ENCODE measurements at regions not wholly inside any gene's neighbourhood (a gene's known extent, or its start where the extent isn't known, plus 50 kb on each side); places are given as distances from the start of the nearest gene placed in this dataset.

GRCh38 chr2:59886759-59887158, 666.7 kb downstream of the BCL11A start:
- POLR2A ChIA-PET, result interaction anchor here (0.5 kb wide), 1 partner anchor 835 kb away, joined by 8 read pairs; no protein-coding TSS in a partner anchor
- CTCF ChIA-PET, result no interaction called here
- H3K4me3 Mint-ChIP-seq, result no peak overlapping the region
- H3K27ac Mint-ChIP-seq, result peak overlapping the region; percentile 39
- no peaks in the 10 kb centered on the region for H3K36me3 Mint-ChIP-seq (ENCODE audit: low read depth)
- H3K4me1 Mint-ChIP-seq, result peaks cover 39% of the 10 kb centered on the region
- H3K27me3 Mint-ChIP-seq, result no peaks in the 10 kb centered on the region
- H3K9me3 Mint-ChIP-seq (ENCODE audit: low read depth), result peaks cover 2% of the 10 kb centered on the region
- intact Hi-C loops (cut with DNase I, micrococcal nuclease), result no loop called here
- ATAC-seq (no peak), DNase-seq (no peak)

DNA sequence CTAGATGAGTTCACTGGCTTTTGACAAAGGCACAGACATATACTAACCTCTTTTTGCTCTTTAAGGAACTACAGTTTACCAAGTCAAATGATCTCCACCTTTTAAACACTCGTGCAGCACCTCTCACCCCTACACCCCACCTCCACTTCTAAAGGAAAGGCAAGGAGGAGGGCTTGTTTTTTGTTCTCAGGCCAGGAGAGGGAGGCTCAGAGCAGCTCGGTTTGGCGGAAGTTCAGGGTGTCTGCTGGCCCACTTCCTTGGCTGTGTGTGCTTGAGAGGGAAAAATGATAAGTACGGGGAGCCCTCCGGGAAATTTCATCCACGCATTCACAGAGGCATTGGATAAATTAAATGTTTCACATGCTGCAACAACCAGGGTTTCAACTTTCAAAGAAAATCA, 667.9 kb downstream of the BCL11A start:
- DNase-seq, result peak; percentile 27
- Mint-ChIP-seq H3K4me1 (peaks cover 34% of the 10 kb centered on the region), H3K4me3 (no peak overlapping the region), H3K27ac (peak overlapping the region; percentile 72), H3K27me3 (no peaks in the 10 kb centered on the region), H3K9me3 (ENCODE audit: low read depth) (peaks cover 2% of the 10 kb centered on the region), H3K36me3 (ENCODE audit: low read depth) (no peaks in the 10 kb centered on the region)
- POLR2A ChIA-PET, result no interaction called here
- intact Hi-C loops (cut with DNase I, micrococcal nuclease), result no loop called here
- CTCF ChIA-PET, result interaction anchor here (1.3 kb wide), 1 partner anchor 48 kb away, joined by 5 read pairs; no protein-coding TSS in a partner anchor
- ATAC-seq, result no peak

DNA sequence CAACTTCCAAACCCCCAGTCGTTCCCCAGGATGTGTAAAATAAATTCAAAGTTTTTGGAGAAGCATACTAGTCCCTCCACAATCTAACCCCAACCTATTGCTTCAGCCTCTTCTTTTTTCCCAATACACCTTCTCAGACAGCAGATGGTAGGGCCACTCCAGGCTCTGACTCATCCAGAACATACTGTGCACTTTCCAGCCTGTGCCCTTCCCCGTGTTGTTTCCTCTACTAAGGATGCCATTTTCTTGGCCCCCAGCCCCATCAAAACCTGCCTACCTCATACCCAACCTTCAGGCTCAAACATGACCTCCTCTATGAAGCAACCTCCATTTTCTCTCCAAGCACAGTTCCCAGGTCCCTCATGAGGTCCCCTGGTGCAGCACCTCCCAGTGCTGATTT, 669.3 kb downstream of the BCL11A start:
- H3K27ac Mint-ChIP-seq, result no peak overlapping the region
- H3K4me3 Mint-ChIP-seq, result no peak overlapping the region
- no peaks in the 10 kb centered on the region for H3K9me3 Mint-ChIP-seq (ENCODE audit: low read depth)
- H3K27me3 Mint-ChIP-seq, result no peaks in the 10 kb centered on the region
- ChIA-PET POLR2A (no interaction called here), CTCF (no interaction called here)
- H3K36me3 Mint-ChIP-seq (ENCODE audit: low read depth), result no peaks in the 10 kb centered on the region
- H3K4me1 Mint-ChIP-seq, result peaks cover 34% of the 10 kb centered on the region
- intact Hi-C loops (cut with DNase I, micrococcal nuclease), result no loop called here
- ATAC-seq (no peak), DNase-seq (no peak)

GRCh38 chr2:59882822-59883221, 670.6 kb downstream of the BCL11A start:
- POLR2A ChIA-PET, result no interaction called here
- Mint-ChIP-seq H3K9me3 (ENCODE audit: low read depth) (no peaks in the 10 kb centered on the region), H3K4me1 (peaks cover 25% of the 10 kb centered on the region), H3K27me3 (peaks cover 1% of the 10 kb centered on the region), H3K4me3 (no peak overlapping the region), H3K36me3 (ENCODE audit: low read depth) (no peaks in the 10 kb centered on the region), H3K27ac (no peak overlapping the region)
- ATAC-seq, result no peak
- intact Hi-C loops (cut with DNase I, micrococcal nuclease), result no loop called here
- CTCF ChIA-PET, result no interaction called here
- no peak for DNase-seq

GRCh38 chr2:59882279-59882678, 671.2 kb downstream of the BCL11A start:
- Mint-ChIP-seq H3K9me3 (ENCODE audit: low read depth) (no peaks in the 10 kb centered on the region), H3K36me3 (ENCODE audit: low read depth) (no peaks in the 10 kb centered on the region), H3K4me3 (no peak overlapping the region), H3K27ac (no peak overlapping the region), H3K27me3 (peaks cover 1% of the 10 kb centered on the region), H3K4me1 (peaks cover 19% of the 10 kb centered on the region)
- DNase-seq, result no peak
- ATAC-seq, result no peak
- intact Hi-C loops (cut with DNase I, micrococcal nuclease), result no loop called here
- POLR2A ChIA-PET, result no interaction called here
- CTCF ChIA-PET, result no interaction called here

DNA sequence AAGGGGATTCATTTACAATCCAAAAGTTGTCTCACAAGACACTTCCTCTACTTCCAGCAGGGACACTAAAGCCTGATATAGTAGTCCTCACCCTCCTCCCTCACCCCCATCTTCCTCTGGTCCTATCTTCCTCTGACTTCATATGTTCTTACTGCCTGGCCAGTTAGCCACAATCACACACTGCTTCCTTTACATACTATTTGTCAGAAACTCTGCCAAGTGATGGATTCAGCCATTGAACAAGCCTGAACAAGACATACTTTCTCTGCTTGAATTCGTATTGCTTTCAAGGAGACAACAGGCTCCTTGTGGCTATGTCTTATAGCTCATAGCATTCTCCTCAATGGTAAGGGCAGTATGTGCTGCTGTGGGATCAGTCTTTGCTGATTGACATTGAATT, 672.2 kb downstream of the BCL11A start:
- Mint-ChIP-seq H3K36me3 (ENCODE audit: low read depth) (no peaks in the 10 kb centered on the region), H3K27ac (no peak overlapping the region), H3K27me3 (peaks cover 1% of the 10 kb centered on the region), H3K9me3 (ENCODE audit: low read depth) (no peaks in the 10 kb centered on the region), H3K4me3 (no peak overlapping the region), H3K4me1 (peaks cover 10% of the 10 kb centered on the region)
- intact Hi-C loops (cut with DNase I, micrococcal nuclease), result no loop called here
- no peak for ATAC-seq
- DNase-seq, result no peak
- POLR2A ChIA-PET, result no interaction called here
- CTCF ChIA-PET, result no interaction called here

DNA sequence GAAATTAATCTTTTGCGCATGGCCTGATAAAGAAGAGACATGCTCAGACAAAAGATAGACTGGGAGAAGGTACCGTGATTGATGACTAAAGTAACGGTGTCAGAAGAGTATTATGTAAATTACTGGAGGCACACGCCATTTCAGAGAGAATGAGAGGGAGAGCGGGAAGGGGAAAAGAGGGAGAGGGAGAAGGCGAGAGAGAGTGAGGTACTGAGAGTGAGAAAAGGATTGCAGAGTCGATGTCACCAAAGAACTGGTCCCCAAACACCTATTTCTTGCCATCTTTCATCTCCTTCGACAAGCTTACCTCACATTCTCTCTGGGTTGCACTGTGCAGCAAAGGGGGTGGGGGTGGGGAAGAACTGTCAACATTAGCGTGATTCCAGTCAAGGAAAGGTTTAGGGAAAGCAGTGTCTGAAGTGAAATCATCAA, 673.7 kb downstream of the BCL11A start:
- Mint-ChIP-seq H3K4me3 (no peak overlapping the region), H3K36me3 (ENCODE audit: low read depth) (no peaks in the 10 kb centered on the region), H3K27me3 (peaks cover 1% of the 10 kb centered on the region), H3K4me1 (no peaks in the 10 kb centered on the region), H3K27ac (no peak overlapping the region), H3K9me3 (ENCODE audit: low read depth) (no peaks in the 10 kb centered on the region)
- POLR2A ChIA-PET, result no interaction called here
- CTCF ChIA-PET, result no interaction called here
- ATAC-seq (no peak), DNase-seq (no peak)
- intact Hi-C loops (cut with DNase I, micrococcal nuclease), result no loop called here

- Mint-ChIP-seq H3K36me3 (ENCODE audit: low read depth) (no peaks in the 10 kb centered on the region), H3K27me3 (peaks cover 1% of the 10 kb centered on the region), H3K27ac (no peak overlapping the region), H3K4me3 (no peak overlapping the region), H3K4me1 (no peaks in the 10 kb centered on the region), H3K9me3 (ENCODE audit: low read depth) (no peaks in the 10 kb centered on the region)
- intact Hi-C loops (cut with DNase I, micrococcal nuclease), result no loop called here
- no peak for DNase-seq
- ChIA-PET CTCF (no interaction called here), POLR2A (no interaction called here)
- ATAC-seq, result no peak
These were observed 677.6 kb downstream of the BCL11A start for GRCh38 chr2:59875836-59876235.

DNA sequence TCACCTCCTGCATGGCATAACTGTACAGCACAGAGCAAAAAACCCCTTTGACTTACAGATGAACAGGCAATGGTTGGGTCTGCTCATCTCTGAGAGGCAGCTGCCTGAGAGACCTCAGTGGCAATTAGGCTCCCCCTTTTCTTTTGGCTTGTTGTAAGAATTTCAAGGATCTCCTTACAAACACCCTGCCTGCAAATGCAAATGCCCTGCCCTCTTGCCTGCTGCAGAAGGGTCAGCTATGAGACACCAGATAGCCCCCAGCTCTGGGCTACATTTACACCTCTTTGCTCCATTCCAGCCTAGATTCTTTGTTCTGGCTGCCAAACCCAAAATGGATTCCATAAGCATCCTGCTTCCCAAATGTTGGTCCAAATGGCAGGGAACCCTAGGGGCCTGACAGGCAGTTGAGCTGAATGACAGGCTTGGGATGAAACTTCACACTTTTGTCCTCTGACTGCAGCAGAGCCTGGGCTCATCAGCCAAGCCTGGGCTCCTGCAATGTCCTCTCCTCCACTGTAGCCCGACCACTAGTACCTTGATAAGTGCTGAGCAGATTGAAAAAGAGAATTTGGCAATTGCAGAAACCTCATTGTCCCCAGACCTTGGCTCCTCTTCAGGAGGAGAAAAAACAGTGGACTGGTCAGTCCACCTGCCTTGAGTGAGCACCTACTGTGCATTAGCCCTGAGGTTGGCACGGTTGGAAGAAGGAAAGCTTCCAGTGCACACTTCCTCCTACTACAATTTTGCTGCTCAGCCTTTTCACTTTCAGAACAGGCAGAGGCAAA, 678.3 kb downstream of the BCL11A start:
- Mint-ChIP-seq H3K27ac (no peak overlapping the region), H3K36me3 (ENCODE audit: low read depth) (no peaks in the 10 kb centered on the region), H3K4me3 (no peak overlapping the region), H3K27me3 (peaks cover 1% of the 10 kb centered on the region), H3K4me1 (no peaks in the 10 kb centered on the region), H3K9me3 (ENCODE audit: low read depth) (no peaks in the 10 kb centered on the region)
- ATAC-seq (no peak), DNase-seq (no peak)
- ChIA-PET CTCF (no interaction called here), POLR2A (no interaction called here)
- intact Hi-C loops (cut with DNase I, micrococcal nuclease), result no loop called here

GRCh38 chr2:59874361-59874760, 679.1 kb downstream of the BCL11A start:
- Mint-ChIP-seq H3K9me3 (ENCODE audit: low read depth) (no peaks in the 10 kb centered on the region), H3K4me3 (no peak overlapping the region), H3K4me1 (no peaks in the 10 kb centered on the region), H3K36me3 (ENCODE audit: low read depth) (no peaks in the 10 kb centered on the region), H3K27ac (no peak overlapping the region), H3K27me3 (peaks cover 1% of the 10 kb centered on the region)
- no peak for ATAC-seq
- CTCF ChIA-PET, result no interaction called here
- POLR2A ChIA-PET, result no interaction called here
- intact Hi-C loops (cut with DNase I, micrococcal nuclease), result no loop called here
- no peak for DNase-seq

DNA sequence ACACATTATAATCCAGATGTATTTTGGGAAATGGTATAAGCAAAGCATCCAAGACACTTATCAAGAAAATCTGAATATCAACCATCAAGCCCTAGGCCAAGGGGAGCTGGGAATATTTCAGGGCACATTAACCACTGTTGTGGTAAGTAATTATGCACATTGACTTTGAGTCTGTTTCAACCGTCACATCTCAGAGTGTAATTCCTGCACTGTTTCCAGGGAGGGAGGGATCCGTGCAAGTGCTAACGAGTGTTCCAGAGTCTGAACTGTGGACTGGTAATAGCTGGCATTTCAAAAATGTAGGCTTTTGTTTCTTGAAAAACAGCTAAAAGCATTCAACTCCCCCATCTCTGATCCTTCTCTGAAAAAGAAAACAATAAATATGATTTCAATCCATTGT, 681.6 kb downstream of the BCL11A start:
- no peak for ATAC-seq
- Mint-ChIP-seq H3K4me3 (no peak overlapping the region), H3K36me3 (ENCODE audit: low read depth) (no peaks in the 10 kb centered on the region), H3K27me3 (no peaks in the 10 kb centered on the region), H3K27ac (no peak overlapping the region), H3K4me1 (no peaks in the 10 kb centered on the region), H3K9me3 (ENCODE audit: low read depth) (no peaks in the 10 kb centered on the region)
- no peak for DNase-seq
- ChIA-PET POLR2A (no interaction called here), CTCF (no interaction called here)
- intact Hi-C loops (cut with DNase I, micrococcal nuclease), result no loop called here

DNA sequence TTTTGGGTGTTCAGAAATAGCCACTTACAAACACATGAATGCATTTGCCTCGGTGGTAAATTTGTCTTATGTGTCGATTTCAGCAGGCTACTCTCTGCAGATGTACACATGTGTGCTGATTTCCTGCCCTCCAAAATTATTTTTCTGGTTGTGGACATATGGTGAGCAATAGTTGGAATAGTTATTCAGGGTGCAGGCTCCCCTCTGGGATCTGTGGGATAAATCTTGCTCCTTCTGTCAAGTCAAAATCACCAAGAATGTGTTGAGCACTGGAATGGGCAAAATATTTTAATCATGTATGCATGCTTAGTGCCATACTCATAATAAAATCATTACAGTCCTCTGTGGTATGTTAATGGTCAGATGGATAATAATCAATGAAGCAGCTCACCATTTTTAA, 684.5 kb downstream of the BCL11A start:
- no peak overlapping the region for H3K4me3 Mint-ChIP-seq
- H3K4me1 Mint-ChIP-seq, result peaks cover 2% of the 10 kb centered on the region
- intact Hi-C loops (cut with DNase I, micrococcal nuclease), result no loop called here
- H3K9me3 Mint-ChIP-seq (ENCODE audit: low read depth), result no peaks in the 10 kb centered on the region
- H3K27ac Mint-ChIP-seq, result no peak overlapping the region
- no peaks in the 10 kb centered on the region for H3K27me3 Mint-ChIP-seq
- POLR2A ChIA-PET, result no interaction called here
- CTCF ChIA-PET, result no interaction called here
- ATAC-seq (no peak), DNase-seq (no peak)
- H3K36me3 Mint-ChIP-seq (ENCODE audit: low read depth), result no peaks in the 10 kb centered on the region

- H3K4me3 Mint-ChIP-seq, result no peak overlapping the region
- DNase-seq, result no peak
- H3K4me1 Mint-ChIP-seq, result peaks cover 2% of the 10 kb centered on the region
- no peaks in the 10 kb centered on the region for H3K27me3 Mint-ChIP-seq
- peaks cover 8% of the 10 kb centered on the region for H3K9me3 Mint-ChIP-seq (ENCODE audit: low read depth)
- no peak overlapping the region for H3K27ac Mint-ChIP-seq
- POLR2A ChIA-PET, result no interaction called here
- H3K36me3 Mint-ChIP-seq (ENCODE audit: low read depth), result no peaks in the 10 kb centered on the region
- intact Hi-C loops (cut with DNase I, micrococcal nuclease), result no loop called here
- CTCF ChIA-PET, result interaction anchor here (0.6 kb wide), 1 partner anchor 31 kb away, joined by 3 read pairs; no protein-coding TSS in a partner anchor
- no peak for ATAC-seq
These were observed 687.0 kb downstream of the BCL11A start for GRCh38 chr2:59866436-59866835.
